PC-9 (cell line): ENCODE measurements at regions not wholly inside any gene's neighbourhood (a gene's known extent, or its start where the extent isn't known, plus 50 kb on each side); places are given as distances from the start of the nearest gene placed in this dataset.
A peak's percentile ranks its signal among the peaks of the same experiment; 100 is the strongest.

ENCODE experiments used
- BruUV-seq: library from RNA; stranded (reverse); fragments of 400-500 nt; replicated peaks from 2 replicates; lab custom pipeline; 2021; lab: Mats Ljungman, UMichigan
- CTCF ChIA-PET: fragments of 300-600 bp; sonication (Branson Sonifier 250); formaldehyde crosslinking; loops from one replicate; lab custom pipeline; 2022; ENCODE audit warnings: antibody characterized with exemption; lab: Charles Lee
- POLR2A ChIA-PET: fragments of 300-600 bp; sonication (Branson Sonifier 250); formaldehyde crosslinking; loops from one replicate; lab custom pipeline; 2022; ENCODE audit warnings: antibody characterized with exemption; ENCODE audit not compliant: unreplicated experiment; lab: Charles Lee
- DNase-seq, 2 experiments: peaks; one replicate each; pipeline versions ENCODE4 v3.0.0 to v3.0.0-alpha.2; 2015 to 2022; ENCODE audit warnings: mixed read lengths in 1 of 2
- H2AFZ ChIP-seq: fragments of 200-600 bp; sonication (generic); 2 replicates; pipeline ENCODE4 v1.8.1; 2017; ENCODE audit warnings: antibody characterized with exemption
- H3F3A ChIP-seq: fragments of 200-600 bp; sonication (generic); 2 replicates; pipeline ENCODE4 v1.8.1; 2017; ENCODE audit warnings: antibody characterized with exemption, mild to moderate bottlenecking, low read depth; ENCODE audit not compliant: insufficient read depth
- H3K27ac ChIP-seq: fragments of 200-600 bp; sonication (generic); 2 replicates; pipeline ENCODE4 v1.6.1; 2016; ENCODE audit warnings: mixed run types
- H3K27me3 ChIP-seq: fragments of 200-600 bp; sonication (generic); 2 replicates; pipeline ENCODE4 v1.6.1; 2016; ENCODE audit warnings: low read depth, mixed run types; ENCODE audit not compliant: insufficient read depth
- H3K36me3 ChIP-seq: fragments of 200-600 bp; sonication (generic); 2 replicates; pipeline ENCODE4 v1.6.1; 2016; ENCODE audit warnings: low read depth, mixed run types
- H3K4me1 ChIP-seq: fragments of 200-600 bp; sonication (generic); replicated peaks from 2 replicates; pipeline ENCODE4 v1.6.1; 2016; ENCODE audit warnings: mixed run types; ENCODE audit not compliant: insufficient read depth
- H3K4me2 ChIP-seq: fragments of 200-600 bp; sonication (generic); 2 replicates; pipeline ENCODE4 v1.6.1; 2017; ENCODE audit warnings: mixed run types
- H3K4me3 ChIP-seq: fragments of 200-600 bp; sonication (generic); 2 replicates; pipeline ENCODE4 v1.6.1; 2016; ENCODE audit warnings: mixed run types
- H3K79me2 ChIP-seq: fragments of 200-600 bp; sonication (generic); 2 replicates; pipeline ENCODE4 v1.6.1; 2017; ENCODE audit warnings: low read depth, mixed run types
- H3K9me2 ChIP-seq: fragments of 200-600 bp; sonication (generic); 2 replicates; pipeline ENCODE4 v1.8.1; 2017; ENCODE audit warnings: mild to moderate bottlenecking; ENCODE audit not compliant: insufficient read depth
- H3K9me3 ChIP-seq: fragments of 200-600 bp; sonication (generic); 2 replicates; pipeline ENCODE4 v1.8.1; 2016; ENCODE audit warnings: low read depth; ENCODE audit not compliant: insufficient read depth
- H4K20me1 ChIP-seq: fragments of 200-600 bp; sonication (generic); 2 replicates; pipeline ENCODE4 v1.8.1; 2017; ENCODE audit not compliant: insufficient read depth
- EZH2 ChIP-seq: fragments of 200-600 bp; sonication (generic); IDR thresholded peaks from 2 replicates; pipeline ENCODE4 v1.8.0; 2017; ENCODE audit warnings: antibody characterized with exemption, low read depth
- intact Hi-C: fragments of 100-400 bp; cut with micrococcal nuclease; formaldehyde crosslinking; loops from one replicate; pipeline ENCODE4 v1.10.0; 2022; ENCODE audit not compliant: unreplicated experiment
- TF ChIP-seq, protein P1 (sequence below): fragments of 200-600 bp; sonication (generic); conservative IDR thresholded peaks from 2 replicates; pipeline ENCODE4 v1.6.1; 2017; ENCODE audit warnings: mixed run types, antibody characterized with exemption, mild to moderate bottlenecking, moderate library complexity

DNA sequence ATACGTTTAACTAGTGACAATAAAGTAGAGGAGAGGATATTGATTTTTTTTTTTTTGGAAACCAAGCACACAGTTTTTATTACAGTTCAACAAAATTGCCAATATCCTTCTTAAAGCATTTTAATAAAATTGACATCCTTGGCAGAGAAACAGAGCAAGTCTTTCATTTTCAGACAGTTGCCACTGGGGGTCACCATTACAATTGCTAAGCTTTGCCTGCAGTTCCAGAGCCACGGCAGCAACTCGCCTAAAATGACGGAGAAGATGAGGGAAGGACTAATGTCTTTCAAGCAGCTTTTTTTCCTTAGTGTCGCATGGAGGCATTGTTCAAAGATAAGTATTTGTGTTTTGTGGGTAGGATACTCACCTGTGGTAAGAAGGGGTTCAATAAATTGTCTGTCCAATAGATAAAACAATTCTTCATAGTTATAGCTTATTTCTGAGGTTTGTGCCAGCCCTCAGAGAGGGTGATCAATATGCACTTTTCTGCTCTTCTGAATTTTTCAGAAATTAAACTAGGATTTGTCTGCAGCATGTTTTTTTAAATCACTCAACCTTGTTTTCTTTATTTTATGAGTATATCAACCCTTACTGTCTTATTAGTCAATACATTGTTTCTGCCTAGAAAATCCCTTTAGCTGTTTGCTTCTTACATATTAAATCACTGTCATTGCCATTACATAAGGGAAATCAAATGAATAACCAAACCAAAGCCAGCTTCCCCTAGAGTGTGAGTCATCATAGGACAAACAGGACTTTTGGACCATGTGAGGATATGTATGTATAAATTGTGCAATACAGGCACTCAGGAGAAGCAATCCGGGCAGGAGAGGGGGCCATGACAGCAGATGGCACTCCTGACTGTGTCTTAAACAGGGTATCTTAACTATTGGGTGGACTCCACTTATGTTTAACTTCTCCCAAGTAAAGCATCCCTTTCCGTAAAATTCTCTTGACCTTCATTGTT is 508.1 kb upstream of the ARX start:
- Histone ChIP-seq H3K9me2 (no peaks in the 10 kb centered on the region), H3F3A (no peaks in the 10 kb centered on the region), H3K36me3 (no peaks in the 10 kb centered on the region), H3K4me2 (no peak overlapping the region), H3K27me3 (no peaks in the 10 kb centered on the region), H3K79me2 (no peaks in the 10 kb centered on the region), H3K4me3 (no peak overlapping the region), H4K20me1 (no peaks in the 10 kb centered on the region), H3K9me3 (no peaks in the 10 kb centered on the region), H3K4me1 (no peaks in the 10 kb centered on the region), H3K27ac (no peak overlapping the region), H2AFZ (no peak overlapping the region)
- CTCF ChIA-PET: no interaction called here
- BruUV-seq: no TSS peak
- POLR2A ChIA-PET: no interaction called here
- TF ChIP-seq, protein P1, sequence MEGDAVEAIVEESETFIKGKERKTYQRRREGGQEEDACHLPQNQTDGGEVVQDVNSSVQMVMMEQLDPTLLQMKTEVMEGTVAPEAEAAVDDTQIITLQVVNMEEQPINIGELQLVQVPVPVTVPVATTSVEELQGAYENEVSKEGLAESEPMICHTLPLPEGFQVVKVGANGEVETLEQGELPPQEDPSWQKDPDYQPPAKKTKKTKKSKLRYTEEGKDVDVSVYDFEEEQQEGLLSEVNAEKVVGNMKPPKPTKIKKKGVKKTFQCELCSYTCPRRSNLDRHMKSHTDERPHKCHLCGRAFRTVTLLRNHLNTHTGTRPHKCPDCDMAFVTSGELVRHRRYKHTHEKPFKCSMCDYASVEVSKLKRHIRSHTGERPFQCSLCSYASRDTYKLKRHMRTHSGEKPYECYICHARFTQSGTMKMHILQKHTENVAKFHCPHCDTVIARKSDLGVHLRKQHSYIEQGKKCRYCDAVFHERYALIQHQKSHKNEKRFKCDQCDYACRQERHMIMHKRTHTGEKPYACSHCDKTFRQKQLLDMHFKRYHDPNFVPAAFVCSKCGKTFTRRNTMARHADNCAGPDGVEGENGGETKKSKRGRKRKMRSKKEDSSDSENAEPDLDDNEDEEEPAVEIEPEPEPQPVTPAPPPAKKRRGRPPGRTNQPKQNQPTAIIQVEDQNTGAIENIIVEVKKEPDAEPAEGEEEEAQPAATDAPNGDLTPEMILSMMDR: peak; percentile 31; the same call in 1 of the 2 replicates
- TF ChIP-seq EZH2: no peak
- intact Hi-C loops: no loop called here
- DNase-seq: peak in 1 of 2 experiments; percentile 4

DNA sequence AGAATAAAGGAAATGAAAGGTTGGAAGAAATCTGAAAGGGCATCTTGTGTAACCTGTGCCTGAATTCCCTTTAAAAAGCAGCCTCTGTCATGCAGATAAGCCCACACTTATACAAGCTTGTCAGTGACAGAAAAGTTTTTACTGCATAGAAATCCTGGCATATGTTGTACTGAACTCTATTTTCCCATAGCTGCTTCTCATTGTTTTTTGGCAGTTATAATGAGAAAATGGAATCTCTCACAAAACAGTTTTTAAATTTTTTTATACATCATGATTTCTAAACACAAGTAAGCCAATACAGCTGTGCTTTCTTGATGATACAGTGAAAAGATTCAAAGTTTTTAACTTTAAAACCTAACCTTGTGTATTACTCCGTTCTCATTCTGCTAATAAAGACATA is 511.4 kb upstream of the ARX start:
- POLR2A ChIA-PET: no interaction called here
- no peak overlapping the region for H3K27ac ChIP-seq
- TF ChIP-seq, protein P1: no peak
- no peak for TF ChIP-seq EZH2

DNA sequence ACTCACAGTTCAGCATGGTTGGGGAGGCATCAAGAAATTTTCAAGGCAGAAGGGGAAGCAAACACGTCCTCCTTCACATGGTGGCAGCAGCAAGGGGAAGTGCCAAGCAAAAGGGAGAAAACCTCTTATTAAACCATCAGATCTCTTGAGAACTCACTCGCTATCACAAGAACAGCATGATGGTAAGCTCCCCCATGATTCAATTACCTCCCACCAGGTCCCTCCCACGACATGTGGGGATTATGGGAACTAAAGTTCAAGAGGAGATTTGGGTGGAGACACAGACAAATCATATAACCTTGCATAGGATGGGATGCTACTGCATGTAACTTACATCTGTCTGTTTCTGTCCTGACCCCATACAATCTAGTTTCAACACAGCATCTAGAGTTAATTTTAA is 511.8 kb upstream of the ARX start:
- intact Hi-C loops: no loop called here

More for the DNA sequence above, 511.4 kb upstream of the ARX start:
- Histone ChIP-seq H3K79me2 (no peaks in the 10 kb centered on the region), H3K4me2 (no peak overlapping the region), H4K20me1 (no peaks in the 10 kb centered on the region), H3F3A (no peaks in the 10 kb centered on the region), H3K4me1 (no peaks in the 10 kb centered on the region), H3K9me3 (no peaks in the 10 kb centered on the region), H2AFZ (no peak overlapping the region), H3K9me2 (no peaks in the 10 kb centered on the region), H3K36me3 (no peaks in the 10 kb centered on the region), H3K4me3 (no peak overlapping the region), H3K27me3 (no peaks in the 10 kb centered on the region)
- no peak for DNase-seq
- intact Hi-C loops: no loop called here
- CTCF ChIA-PET: no interaction called here
- BruUV-seq: no TSS peak

More for the DNA sequence above, 511.8 kb upstream of the ARX start:
- ChIA-PET CTCF (no interaction called here), POLR2A (no interaction called here)
- Histone ChIP-seq H3K4me2 (no peak overlapping the region), H3K79me2 (no peaks in the 10 kb centered on the region), H3K9me2 (no peaks in the 10 kb centered on the region), H3K27me3 (no peaks in the 10 kb centered on the region), H3K9me3 (no peaks in the 10 kb centered on the region), H4K20me1 (no peaks in the 10 kb centered on the region), H2AFZ (no peak overlapping the region), H3K4me1 (no peaks in the 10 kb centered on the region), H3K36me3 (no peaks in the 10 kb centered on the region), H3K4me3 (no peak overlapping the region), H3K27ac (no peak overlapping the region), H3F3A (no peaks in the 10 kb centered on the region)
- no peak for DNase-seq
- no peak for TF ChIP-seq EZH2
- TF ChIP-seq, protein P1: no peak
- BruUV-seq: no TSS peak
